KG1 (cell line): ENCODE measurements at regions not wholly inside any gene's neighbourhood (a gene's known extent, or its start where the extent isn't known, plus 50 kb on each side); places are given as distances from the start of the nearest gene placed in this dataset.

ENCODE experiments used
- DNase-seq: peaks from one replicate; lab custom pipeline; 2025; lab: John Stamatoyannopoulos, UW

- no peak for DNase-seq
These were observed 75.6 kb downstream of the ICOS start for GRCh38 chr2:204012072-204012653.

DNA sequence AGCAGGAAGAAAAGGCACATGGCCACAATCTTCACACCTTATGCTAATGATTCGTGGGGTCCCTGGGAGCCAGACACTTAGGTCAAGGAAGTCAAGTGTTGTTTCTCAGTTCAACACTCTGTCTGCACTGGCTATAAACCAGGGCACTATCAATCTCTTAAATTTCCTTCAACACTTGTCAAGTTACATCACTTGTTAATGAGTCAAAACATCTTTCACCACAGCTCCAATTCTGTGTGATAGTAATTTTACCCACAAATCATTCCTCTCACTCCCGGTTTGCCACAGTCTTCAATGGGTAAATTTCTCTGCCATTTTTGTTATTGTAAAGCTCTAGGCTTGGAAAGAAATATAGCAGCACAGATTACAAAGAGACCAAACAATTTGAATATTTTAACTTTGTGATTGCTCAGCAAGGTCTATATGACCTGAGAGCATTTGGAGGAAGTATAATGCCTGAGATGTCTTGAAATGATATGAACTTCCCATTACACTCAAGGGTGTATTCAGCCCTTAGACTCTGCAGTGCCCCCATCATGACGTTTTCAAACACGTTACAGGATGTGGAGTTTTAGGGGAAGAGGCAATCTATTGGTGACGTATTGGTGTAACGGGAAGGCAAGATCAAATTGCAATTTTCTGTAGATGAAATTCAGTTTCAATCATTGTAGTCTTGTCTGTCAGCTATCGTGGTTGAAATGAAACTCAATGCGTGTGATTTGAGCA is 78.7 kb downstream of the ICOS start:
- DNase-seq, result no peak

DNA sequence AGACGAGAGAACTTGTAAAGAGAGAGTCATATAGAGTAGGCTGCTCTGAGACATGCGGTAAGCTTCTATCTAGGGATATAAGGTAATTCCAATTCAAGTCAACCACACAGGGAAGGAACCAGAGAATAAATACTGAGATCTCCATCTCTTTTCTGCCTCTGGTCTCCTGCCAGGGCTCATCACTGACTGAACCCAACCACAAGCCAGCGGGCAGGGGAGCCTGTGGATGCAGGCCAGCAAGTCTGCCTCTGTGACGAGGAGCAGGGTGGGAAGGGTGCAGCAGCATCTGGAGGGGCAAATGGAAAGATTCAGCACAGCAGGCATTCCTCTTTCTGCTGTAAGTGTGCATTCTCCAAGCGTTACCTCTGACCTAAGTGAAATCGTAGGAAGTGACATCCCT is 82.2 kb downstream of the ICOS start:
- DNase-seq, result no peak

- DNase-seq, result no peak
These were observed 83.3 kb downstream of the ICOS start for GRCh38 chr2:204019572-204020501.

GRCh38 chr2:204021290-204022081 is 84.9 kb downstream of the ICOS start:
- DNase-seq, result no peak

DNA sequence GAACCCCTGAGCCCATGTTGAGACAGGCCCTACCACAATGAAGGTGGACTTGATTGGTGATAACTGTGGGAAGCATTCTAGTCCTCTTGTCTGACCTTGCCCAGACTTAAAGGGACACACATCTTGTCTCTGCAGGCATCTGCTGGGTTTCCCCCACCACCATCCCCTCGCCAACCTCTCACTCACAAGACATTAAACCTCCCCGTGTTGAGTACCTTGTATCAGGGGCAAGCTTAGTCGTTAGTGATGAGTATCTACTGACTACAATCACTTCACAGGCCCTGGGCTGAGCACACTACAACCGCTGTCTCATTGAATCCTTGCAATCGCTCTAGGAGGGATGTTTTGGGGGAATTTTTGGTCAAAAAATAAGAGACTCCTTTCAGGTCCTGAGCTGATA is 86.0 kb downstream of the ICOS start:
- no peak for DNase-seq

- DNase-seq, result no peak
These were observed 86.5 kb downstream of the ICOS start for GRCh38 chr2:204023088-204023487.

GRCh38 chr2:204024503-204024902 is 87.9 kb downstream of the ICOS start:
- DNase-seq, result no peak

DNA sequence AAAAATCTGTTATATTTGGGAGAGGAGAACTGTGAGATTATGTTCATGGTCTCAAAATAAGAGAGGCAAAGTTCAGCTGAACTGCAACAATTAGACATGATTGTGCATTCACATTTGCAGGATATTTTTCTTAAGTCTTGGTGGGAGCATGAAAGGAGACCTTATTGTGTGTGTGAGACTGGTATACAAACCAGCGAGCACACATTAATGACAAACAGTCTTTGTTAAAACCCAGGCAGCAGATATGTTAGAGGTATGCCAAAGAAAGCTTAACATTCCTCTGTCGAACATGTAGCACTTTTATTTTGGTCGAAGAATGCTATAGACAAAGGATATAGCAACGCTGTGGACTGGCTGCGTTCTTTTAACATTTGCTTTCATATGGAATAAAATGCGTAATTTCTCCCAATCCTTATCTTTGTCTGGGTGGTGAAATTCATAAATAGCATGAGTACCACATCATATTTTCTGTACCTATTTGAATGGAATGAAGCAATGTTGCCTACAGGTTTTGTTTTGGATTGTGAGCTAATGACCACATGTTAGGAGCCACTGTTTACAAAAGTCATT is 88.4 kb downstream of the ICOS start:
- no peak for DNase-seq

- no peak for DNase-seq
These were observed 89.7 kb downstream of the ICOS start for GRCh38 chr2:204026294-204026693.

DNA sequence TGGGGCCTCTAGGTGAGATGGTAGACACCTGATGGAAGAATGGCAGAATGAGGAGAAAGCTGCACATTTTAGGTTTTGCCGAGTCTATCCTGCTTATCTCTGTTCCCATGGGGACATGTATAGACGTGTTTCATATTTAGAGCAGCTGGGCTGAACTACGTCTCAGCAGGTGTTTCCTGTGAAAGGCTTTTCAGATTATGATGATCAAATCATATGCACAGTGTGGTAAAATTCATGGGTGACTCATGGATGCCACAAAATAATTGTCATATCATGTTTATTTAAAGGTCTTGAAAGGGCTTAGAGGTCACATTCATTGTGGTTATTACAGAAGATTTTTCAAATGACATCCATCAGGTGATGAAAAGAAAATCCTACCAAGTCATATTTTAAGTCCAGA is 90.5 kb downstream of the ICOS start:
- no peak for DNase-seq

GRCh38 chr2:204030322-204030721 is 93.8 kb downstream of the ICOS start:
- DNase-seq, result no peak

- no peak for DNase-seq
These were observed 94.5 kb downstream of the ICOS start for GRCh38 chr2:204031056-204031455.

DNA sequence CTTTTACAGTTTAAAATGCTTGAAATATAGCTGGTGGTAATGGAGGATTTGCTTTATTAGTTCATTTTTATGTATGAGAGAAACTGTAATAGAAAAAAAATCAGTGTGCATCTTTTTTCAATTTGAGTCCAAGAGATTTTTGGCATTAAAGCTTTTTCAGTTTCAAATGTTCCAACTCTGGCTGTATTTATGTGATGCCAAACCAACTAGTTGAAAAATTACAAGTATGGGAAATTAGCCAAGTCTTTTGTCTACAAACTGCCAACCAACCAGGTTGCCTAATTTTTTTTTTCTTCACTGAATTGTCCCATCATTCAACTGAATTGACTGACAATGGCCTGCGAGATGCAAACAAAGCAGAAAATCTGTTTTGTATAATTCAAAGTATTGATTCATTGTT is 95.7 kb downstream of the ICOS start:
- no peak for DNase-seq

DNA sequence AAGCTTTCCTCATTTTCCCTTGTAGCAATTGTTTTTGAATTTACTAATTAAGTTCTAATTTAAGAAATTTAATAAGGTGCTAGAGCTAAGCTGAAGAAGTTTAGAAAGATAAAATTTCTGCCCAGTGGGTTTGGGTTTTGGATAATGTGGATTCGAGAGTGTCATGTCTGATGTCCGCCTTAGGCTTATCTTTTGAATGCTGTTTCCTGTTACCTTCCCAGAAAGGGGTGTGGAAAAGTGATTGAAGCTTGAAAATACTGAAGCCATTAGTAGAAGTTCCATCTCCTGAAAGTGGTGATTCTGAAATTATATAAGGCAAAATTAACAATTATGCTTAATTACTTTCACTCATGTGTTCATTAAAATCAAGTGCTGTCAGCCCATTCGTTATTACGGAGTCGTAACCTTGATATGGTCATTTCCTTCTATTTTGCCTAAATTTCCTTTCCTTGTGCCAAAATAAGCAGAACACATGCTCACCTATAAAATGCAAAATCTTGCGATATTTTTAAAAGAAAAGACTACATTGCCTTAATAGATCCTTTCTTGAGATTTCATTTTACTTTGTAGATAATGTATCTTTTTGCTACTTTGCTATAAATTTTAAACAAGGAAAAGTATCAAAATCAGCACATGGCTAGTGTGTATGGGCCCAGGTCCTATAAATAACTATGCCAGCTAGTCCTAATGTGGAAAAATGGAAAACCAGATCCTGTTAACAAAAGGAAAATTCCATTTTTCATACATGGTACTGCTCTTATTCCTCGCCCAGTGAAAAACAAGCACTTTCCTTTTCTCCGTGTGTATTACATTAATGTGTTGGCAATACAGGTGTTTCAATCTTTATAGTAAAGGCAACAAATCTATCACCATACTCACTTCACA is 97.3 kb downstream of the ICOS start:
- no peak for DNase-seq

DNA sequence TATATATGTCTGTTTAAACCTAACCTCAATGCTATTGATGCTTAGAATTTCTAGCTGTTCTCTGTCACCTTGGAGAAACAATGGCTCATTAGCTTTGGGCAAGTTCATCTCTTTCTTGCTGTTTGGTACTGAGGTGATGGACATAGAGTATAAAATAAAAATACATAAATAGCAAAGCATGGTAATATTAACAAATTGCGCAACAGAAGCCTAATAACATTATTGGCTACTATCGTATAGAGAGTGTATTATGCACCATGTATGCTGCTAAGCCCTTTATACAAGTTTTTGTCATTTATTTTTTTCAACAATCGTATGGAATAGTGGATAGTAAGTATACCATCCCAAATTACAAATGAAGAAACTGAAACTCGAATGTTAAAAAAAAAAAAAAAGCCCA is 100.1 kb downstream of the ICOS start:
- DNase-seq, result no peak

- no peak for DNase-seq
These were observed 100.7 kb downstream of the ICOS start for GRCh38 chr2:204037286-204037685.

- no peak for DNase-seq
These were observed 102.8 kb downstream of the ICOS start for GRCh38 chr2:204039298-204039838.

DNA sequence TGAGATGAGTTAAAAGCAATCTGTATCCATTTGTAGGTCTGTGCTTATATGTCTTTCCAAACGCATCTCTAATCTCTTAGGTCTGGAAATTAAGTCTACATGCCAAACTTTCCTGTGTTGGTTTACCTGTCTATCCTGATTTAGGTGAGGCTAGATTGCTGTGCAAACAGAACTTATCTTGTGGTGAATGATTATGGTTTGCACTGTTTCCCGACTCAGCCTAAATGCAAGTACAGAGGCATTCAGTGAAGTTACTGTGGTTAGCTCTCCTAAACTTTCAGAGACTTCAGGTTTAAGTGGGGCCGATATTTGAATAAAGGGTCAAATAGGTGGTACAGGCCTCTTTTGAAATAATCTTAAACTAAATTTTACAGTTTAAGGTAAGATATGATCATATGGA is 103.5 kb downstream of the ICOS start:
- DNase-seq, result no peak

DNA sequence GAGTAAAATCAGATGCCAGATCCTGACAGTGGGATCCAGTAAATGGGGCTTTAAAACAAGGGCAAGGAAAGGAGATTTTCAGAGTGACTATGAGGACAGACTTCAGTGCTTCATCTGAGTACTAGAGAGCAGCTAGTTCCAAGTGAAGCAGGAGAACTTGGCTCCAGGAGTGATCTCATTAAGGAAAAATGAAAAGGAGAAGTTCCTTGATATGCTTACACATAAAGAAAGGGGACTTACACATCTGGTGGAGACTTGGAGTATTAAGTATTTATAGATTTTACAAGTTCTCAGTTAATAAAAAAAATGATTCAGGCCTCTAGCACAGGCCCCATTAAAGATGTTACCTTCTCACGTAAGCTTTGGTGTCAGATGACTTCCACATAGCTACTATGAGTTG is 105.8 kb downstream of the ICOS start:
- DNase-seq, result no peak

- no peak for DNase-seq
These were observed 109.6 kb downstream of the ICOS start for GRCh38 chr2:204046145-204046544.
